ENCODE measurements at regions not wholly inside any gene's neighbourhood (a gene's known extent, or its start where the extent isn't known, plus 50 kb on each side); places are given as distances from the start of the nearest gene placed in this dataset.

GRCh38 chr9:108273988-108274387 lies 581.8 kb downstream of the ACTL7B start:
- Histone ChIP-seq H3K36me3 (ENCODE audit: control insufficient read depth in 2 of 2, extremely low read depth in 1 of 2, insufficient read depth in 2 of 2, low read length in 2 of 2) (no peaks in the 10 kb centered on the region), H3K79me2 (ENCODE audit: control insufficient read depth, insufficient read depth, low read length) (no peaks in the 10 kb centered on the region), H4K20me1 (replicated peaks; ENCODE audit: control insufficient read depth, extremely low read depth, insufficient read depth, low read length) (no peaks in the 10 kb centered on the region), H3K27me3 (ENCODE audit: control insufficient read depth in 2 of 2, insufficient read depth in 2 of 2, low read length in 2 of 2) (no peaks in the 10 kb centered on the region), H3K9ac (replicated peaks; ENCODE audit: extremely low read depth, insufficient read depth, low read length) (no peak overlapping the region), H3K9me1 (replicated peaks; ENCODE audit: control insufficient read depth, extremely low read depth, insufficient read depth, low read length) (no peaks in the 10 kb centered on the region), H3K4me2 (ENCODE audit: insufficient read depth, low read length) (no peak overlapping the region), H3K4me1 (ENCODE audit: control insufficient read depth, extremely low read depth, insufficient read depth, low read length) (no peaks in the 10 kb centered on the region), H3K27ac (ENCODE audit: insufficient read depth, low read depth, low read length) (no peak overlapping the region), H2AFZ (ENCODE audit: low read depth, low read length) (no peak overlapping the region), H3K4me3 (replicated peaks in 1 of 3; ENCODE audit: insufficient read depth in 1 of 3, low read depth in 1 of 3, low read length in 3 of 3) (no peak overlapping the region), H3K9me3 (replicated peaks; ENCODE audit: control insufficient read depth, insufficient read depth, low read length) (no peaks in the 10 kb centered on the region)
- intact Hi-C loops (cut with micrococcal nuclease): loop anchor here (10.0 kb wide), 3 partner anchors 219 to 639 kb away; no protein-coding TSS in a partner anchor
- dilution Hi-C loops (cut with MboI; ENCODE audit: extremely low pct_ligation_motif_present, low sequenced_read_pairs): no loop called here
- DNase-seq (ENCODE audit: low read depth, low spot score): no peak
- no peak for FAIRE-seq
- BruUV-seq (replicated peaks): no TSS peak
- POLR2A ChIA-PET: no interaction called here
- CTCF ChIA-PET: interaction anchor here (1.2 to 4.1 kb wide), 6 partner anchors 9 to 809 kb away, joined by 3 to 30 read pairs (median 8); no protein-coding TSS in a partner anchor
- TF ChIP-seq EZH2 (IDR thresholded peaks at IDR 0.05; ENCODE audit: borderline replicate concordance, low read depth, low read length, severe bottlenecking) (no peak), POLR2AphosphoS5 (IDR thresholded peaks at IDR 0.05; ENCODE audit: insufficient read depth, low read depth, low read length) (no peak), JUN (IDR thresholded peaks at IDR 0.05; ENCODE audit: borderline replicate concordance, insufficient read depth, insufficient read length, low read depth) (no peak), POLR2A (IDR thresholded peaks at IDR 0.05; ENCODE audit: low read depth, low read length) (no peak), MYC (IDR thresholded peaks at IDR 0.05; ENCODE audit: low read depth, low read length) (no peak), GATA2 (IDR thresholded peaks at IDR 0.05; ENCODE audit: insufficient read depth, insufficient read length, low read depth, low read length) (no peak), FOS (IDR thresholded peaks at IDR 0.05; ENCODE audit: borderline replicate concordance, insufficient read depth, low read length) (no peak)
- TF ChIP-seq, protein P1, sequence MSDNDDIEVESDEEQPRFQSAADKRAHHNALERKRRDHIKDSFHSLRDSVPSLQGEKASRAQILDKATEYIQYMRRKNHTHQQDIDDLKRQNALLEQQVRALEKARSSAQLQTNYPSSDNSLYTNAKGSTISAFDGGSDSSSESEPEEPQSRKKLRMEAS (IDR thresholded peaks at IDR 0.05; ENCODE audit: insufficient read depth, insufficient read length): no peak
- TF ChIP-seq, protein P2, sequence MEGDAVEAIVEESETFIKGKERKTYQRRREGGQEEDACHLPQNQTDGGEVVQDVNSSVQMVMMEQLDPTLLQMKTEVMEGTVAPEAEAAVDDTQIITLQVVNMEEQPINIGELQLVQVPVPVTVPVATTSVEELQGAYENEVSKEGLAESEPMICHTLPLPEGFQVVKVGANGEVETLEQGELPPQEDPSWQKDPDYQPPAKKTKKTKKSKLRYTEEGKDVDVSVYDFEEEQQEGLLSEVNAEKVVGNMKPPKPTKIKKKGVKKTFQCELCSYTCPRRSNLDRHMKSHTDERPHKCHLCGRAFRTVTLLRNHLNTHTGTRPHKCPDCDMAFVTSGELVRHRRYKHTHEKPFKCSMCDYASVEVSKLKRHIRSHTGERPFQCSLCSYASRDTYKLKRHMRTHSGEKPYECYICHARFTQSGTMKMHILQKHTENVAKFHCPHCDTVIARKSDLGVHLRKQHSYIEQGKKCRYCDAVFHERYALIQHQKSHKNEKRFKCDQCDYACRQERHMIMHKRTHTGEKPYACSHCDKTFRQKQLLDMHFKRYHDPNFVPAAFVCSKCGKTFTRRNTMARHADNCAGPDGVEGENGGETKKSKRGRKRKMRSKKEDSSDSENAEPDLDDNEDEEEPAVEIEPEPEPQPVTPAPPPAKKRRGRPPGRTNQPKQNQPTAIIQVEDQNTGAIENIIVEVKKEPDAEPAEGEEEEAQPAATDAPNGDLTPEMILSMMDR (IDR thresholded peaks at IDR 0.05; ENCODE audit: extremely low read depth in 1 of 2, insufficient read depth in 1 of 2, low read depth in 1 of 2, low read length in 2 of 2): no peak

All from endothelial cell of umbilical vein (primary cell).